Vagina (tissue), 2 donors: ENCODE measurements at regions not wholly inside any gene's neighbourhood (a gene's known extent, or its start where the extent isn't known, plus 50 kb on each side); places are given as distances from the start of the nearest gene placed in this dataset.

Source experiments
- CTCF ChIP-seq, 3 experiments: fragments of 450-650 bp in 2 of 3; fragments of 200-600 bp in 1 of 3; sonication (generic) in 1 of 3; IDR thresholded peaks; one replicate each; pipeline ENCODE4 v1.5.1; 2017 to 2019; ENCODE audit warnings: antibody characterized with exemption in 3 of 3, mild to moderate bottlenecking in 2 of 3, moderate library complexity in 2 of 3
- POLR2A ChIP-seq, 2 donors: fragments of 450-650 bp; IDR thresholded peaks; one replicate each; pipeline ENCODE4 v1.6.1; 2017; ENCODE audit warnings: antibody characterized with exemption in 2 of 2, mild to moderate bottlenecking in 2 of 2, moderate library complexity in 2 of 2
- POLR2AphosphoS5 ChIP-seq, 2 donors: sonication (generic); formaldehyde crosslinking; IDR thresholded peaks; one replicate each; pipeline ENCODE4 v1.9.0; 2017; ENCODE audit warnings: antibody characterized with exemption in 2 of 2, mild to moderate bottlenecking in 2 of 2, low read depth in 1 of 2; ENCODE audit not compliant: insufficient read depth in 1 of 2

GRCh38 chr9:18346745-18347144, 127.2 kb upstream of the ADAMTSL1 start:
- TF ChIP-seq CTCF (IDR thresholded peaks at IDR 0.05) (no peak), POLR2AphosphoS5 (IDR thresholded peaks at IDR 0.05; ENCODE audit: insufficient read depth in 1 of 2, low read depth in 1 of 2) (no peak), POLR2A (IDR thresholded peaks at IDR 0.05) (no peak)
